ENCODE measurements at regions not wholly inside any gene's neighbourhood (a gene's known extent, or its start where the extent isn't known, plus 50 kb on each side); places are given as distances from the start of the nearest gene placed in this dataset.

DNA sequence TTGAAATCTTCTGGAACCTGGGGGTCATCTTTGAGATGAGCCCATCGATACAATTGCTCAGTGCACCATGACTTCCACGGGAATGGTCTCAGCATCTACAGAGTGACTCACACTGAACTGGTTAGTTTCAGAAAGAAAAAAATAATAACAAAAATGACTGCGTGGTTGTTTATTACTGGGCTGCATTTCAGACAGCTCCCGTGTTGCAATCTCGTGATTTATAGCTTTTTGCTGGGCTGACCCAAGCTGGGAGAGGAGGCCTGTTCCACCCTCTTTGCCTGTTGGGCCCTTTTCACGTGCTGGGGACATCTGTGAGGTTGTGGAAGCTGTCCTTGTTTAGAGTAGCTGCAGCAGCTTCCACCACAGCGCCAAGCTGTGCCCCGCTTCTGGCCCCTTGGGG, 225.5 kb downstream of the BMP7 start:
- DNase-seq: no peak

DNA sequence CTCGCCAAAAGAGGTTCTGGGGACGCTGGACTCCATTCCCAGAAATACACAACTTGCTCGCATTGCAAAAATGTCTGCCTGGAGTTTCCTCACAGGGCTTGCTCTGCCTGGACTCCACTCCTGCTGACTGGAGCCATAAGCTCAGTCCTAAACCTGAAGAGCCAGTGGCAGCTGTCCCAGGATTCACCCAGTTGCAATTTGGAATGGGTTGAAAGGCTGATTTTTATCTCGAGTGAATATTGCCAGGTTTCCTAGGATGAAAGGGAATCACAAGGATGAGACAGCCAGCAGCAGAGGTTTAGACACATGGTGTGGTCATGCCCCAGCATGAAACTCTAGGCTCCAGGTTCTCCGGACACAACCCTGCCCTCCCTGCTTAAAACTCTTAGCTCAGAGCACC, 223.3 kb downstream of the BMP7 start:
- no peak for DNase-seq

DNA sequence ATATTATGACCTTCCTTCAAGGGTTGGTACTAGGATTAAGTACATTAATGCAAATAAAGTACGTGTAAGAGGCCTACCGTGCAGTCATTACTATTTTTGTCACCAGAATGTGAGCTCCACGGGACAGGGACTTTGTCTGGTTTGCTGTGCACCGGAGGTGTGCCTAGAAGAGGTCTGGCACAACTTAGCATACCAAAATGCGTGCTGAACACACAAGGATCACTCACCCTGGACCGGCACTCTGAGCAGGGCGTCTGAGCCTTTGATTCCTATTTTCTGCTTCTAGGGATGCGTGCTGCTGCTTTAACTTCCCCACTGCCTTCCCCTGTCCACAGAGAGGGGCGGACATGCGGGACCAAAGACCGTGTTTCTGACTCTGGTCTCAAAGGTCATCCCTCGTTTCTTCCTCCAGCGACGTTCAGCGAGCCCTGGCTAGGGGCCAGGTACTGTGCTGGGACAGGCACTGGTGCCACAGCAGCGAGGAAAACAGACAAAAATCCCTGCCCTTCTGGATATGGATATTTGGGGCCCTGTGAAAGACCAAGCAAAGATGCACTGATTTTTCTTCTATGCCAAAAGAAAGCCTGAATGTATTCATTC, 222.7 kb downstream of the BMP7 start:
- no peak for DNase-seq

DNA sequence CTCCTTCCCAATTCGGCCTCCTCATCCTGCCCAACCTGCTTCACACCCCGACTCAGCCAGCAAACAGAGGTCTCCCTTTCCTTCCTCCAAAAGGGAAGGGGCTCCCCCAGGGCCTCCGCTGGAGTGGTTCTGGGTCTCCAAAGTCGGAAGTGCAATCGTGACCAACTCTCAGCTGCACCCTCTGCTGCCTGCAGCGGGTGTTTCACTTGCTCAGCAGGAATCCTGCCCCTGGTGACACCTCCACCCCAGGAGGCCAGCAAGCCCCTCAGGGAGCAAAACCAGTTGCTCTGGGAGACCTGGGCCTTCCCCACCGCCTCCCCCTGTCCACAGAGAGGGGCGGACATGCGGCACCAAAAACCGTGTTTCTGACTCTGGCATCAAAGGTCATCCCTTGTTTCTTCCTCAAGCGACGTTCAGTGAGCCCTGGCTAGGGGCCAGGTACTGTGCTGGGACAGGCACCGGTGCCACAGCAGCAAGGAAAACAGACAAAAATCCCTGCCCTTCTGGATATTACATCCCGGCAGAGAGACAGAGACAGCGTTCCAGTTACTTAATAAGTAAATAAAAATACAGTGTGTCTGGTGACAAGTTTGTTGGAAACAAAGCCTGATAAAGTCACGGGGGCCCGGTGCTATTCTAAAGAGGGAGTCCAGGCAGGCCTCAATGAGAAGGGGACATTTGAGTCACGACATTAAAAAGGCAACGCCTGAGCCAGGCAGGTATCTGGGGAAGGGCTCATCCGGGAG, 219.0 kb downstream of the BMP7 start:
- no peak for DNase-seq

DNA sequence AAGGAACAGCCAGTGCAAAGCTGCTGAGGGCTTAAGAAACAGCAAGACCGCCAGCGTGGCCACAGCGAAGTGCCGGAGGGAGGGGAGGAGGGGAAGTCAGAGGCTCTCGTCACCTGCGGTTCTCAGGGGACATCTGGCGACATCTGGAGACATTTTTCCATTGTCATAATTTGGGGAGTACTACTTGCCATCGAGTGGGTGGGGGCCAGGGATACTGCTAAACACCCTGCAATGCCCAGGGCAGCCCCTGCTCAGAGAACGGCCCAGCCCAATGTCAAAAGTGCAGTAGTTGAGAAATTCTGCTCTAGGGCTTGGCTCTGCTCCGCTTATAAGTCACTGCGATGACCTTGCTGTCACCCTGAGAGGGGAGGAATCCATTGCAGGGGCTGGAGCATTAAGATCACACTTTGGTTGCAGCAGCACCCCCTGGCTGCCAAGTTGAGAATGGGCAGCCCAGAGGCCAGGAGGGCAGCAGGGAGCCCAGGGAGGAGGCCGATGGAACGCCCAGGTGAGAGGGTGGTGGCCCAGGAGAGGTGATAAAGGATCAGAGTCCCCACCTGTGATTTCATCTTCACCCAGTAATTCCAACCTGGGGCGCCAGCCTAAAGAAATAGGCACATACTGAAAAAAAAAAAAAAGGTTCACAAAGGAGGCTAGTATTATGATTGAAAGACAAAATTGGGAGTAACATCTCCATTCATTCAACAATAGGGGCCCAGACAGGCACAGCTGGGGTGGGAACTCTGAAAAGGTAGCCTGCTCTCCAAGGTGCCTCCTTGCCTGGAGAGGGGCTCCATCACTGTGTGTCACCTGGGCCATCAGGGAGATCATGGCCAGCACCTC, 218.2 kb downstream of the BMP7 start:
- no peak for DNase-seq

DNA sequence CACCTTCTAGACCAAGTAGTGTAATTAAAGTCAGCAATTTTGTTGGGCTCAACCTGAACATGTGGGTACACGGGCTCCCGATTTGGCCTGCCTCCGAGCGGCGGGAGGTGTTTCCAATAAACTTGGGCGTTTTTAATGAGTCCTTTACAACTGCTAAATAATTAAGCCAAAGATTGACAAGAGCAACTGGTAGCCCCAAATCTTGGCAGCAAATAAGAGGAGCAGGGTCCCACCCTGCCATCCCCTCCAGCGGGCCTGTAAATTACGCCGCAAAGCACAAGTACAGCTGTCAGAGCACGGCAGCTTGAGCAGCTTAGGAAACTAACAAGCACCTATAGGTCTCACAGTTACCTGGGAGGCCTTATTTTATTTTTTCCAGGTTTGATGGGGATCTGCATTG, 217.1 kb downstream of the BMP7 start:
- no peak for DNase-seq

DNA sequence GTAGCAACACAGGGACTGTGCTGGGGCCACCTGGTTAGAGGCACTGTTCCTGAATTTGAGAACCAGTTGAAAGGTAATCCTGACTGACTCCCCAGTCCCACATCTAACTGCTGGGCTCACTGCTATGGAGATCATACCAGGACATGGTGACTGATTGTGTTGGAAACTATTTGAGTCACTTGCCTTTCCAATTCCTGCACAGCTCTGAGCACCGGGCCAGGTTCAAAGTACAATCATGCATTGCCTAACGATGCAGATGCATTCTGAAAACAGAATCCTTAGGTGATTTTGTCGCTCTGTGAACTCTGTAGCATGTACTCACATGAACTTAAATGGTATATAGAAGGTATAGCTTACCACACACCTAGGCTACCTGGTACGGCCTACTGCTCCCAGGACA, 215.3 kb downstream of the BMP7 start:
- DNase-seq: no peak

DNA sequence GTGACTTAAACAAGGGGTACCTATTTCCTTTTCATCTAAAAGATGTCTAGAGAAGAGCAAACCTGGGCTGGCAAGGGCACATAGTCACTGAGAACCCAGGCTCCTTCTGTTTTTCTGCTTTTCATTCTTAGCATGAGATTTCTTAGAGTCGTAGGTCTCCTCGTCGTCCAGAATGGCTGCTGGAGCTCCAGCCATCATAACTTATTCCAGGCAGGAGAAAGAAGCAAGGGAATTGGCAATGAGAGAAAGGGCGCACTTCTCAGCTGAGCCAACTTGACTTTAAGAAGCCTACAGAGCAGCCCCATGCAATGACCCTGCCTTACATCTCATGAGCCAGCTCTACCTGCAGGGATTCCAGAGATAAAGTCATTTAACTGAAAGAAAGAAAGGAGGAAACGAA, 213.4 kb downstream of the BMP7 start:
- no peak for DNase-seq

DNA sequence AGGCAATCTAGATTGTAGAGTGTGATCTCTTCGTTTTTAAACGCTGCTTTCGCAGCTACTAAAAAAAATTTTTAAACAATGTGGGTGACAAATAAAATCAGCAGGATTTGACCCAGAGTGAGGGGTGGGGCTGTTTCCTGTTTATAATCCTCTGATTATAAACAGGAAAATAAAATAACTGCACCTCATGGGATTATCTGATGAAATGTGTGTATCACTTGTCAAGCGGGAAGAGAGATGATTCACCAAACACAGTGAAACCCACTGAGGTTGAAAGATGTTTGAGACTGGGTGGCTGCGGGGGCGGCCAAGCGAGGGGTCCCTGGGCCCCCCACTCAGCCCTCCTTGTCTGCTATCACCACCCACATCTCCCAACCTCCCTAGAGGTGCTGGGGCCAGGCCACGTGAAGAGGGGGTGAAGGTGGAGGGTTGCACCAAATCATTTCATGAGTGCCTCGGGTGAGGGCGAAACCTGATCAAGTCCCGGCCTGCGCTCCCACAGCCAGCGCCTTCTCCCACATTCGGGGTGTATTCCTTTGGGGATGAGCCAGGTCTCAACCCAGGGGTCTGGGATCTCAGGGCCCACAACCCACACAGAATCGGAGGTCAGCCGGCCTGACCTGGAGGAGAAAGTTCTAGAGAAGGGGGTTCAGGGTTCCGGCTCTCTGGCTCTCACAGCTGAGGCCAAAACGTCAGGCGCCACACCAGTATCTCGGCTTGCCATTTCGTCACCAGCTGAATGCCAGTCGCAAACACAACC, 212.5 kb downstream of the BMP7 start:
- no peak for DNase-seq

DNA sequence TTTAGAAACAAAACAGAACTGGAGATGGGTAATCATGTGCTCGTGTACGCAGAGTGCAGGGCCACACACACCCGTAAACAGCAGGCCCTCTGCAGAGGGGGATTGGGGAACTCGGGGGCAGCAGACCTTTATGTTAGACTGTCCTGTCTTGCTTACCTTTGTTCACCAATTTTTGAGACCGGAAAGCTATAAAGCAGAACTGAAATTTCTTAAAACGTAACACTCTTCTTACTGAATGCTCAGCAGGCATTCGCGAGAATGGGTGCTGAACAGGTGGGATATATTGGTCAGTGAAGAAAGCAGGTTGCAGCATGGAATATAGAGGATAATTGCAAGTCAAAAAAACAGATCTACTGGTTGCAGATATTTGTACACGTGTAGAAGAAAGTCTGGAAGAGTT, 211.1 kb downstream of the BMP7 start:
- no peak for DNase-seq

DNA sequence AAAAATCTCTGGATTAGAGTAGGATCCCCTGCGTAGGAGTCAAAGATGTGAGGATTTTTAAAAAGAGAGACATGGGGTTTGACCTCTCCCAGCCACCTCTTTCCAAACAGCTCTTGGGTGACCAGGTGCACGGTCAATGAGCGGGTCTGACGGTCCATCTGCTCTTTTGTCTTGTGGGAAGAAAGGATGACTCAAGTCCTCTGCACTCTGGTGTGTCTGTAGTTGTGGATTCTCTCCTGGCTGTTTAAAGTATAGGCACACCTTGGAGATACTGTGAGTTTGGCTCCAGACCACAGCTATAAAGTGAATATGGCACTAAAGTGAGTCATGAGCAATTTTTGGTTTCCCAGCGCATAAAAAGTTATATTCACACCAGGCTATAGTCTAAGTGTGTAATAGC, 209.8 kb downstream of the BMP7 start:
- no peak for DNase-seq

DNA sequence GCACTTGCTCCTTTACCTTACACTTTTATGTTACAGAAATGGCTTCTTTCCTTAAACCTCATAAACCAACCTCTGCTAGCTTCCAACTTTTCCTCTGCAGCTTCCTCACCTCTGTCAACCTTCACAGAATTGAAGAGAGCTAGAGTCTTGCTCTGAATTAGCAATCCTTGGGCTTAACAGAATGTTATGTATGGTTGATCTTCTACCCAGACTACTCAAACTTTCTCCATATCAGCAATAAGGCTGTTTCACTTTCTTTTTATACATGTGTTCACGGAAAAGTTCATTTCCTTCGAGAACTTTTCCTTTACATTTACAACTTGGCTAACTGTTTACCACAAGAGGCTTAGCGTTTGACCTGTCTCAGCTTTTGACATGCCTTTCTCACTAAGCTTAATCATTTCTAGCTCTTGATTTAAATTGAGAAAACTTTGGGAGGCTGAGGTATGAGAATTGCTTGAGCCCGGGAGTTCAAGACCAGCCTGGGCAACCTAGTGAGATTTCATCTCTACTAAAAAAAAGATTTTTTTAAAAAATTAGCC, 207.3 kb downstream of the BMP7 start:
- no peak for DNase-seq

DNA sequence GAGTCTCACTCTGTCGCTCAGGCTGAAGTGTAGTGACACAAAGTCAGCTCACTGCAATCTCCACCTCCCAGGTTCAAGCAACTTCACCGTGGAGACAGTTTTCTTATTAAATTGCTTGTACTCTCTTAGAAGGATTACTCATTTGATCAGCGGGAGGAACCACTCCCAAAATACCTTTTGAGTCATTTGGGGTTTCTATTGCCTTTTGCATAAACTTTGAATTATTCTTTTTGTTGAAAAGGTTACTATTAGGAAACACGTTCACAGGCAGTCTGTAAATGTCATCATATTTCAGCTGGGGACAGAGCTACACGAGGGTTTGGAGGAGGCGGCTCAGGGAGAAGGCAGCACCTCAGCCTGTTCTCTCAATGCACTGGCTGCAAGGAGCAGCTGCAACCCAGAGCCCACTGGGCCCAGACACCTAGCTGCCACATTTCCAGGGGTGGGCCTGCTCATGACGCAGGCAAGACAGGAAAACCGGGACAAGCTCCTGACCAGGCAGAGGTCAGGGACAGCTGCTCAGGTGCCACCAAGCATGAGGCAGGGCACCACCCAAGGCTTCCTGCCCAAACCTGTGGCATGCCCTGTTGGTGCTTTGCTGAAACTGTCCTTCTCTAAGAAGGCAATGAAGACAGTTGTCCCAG, 205.9 kb downstream of the BMP7 start:
- DNase-seq: no peak

DNA sequence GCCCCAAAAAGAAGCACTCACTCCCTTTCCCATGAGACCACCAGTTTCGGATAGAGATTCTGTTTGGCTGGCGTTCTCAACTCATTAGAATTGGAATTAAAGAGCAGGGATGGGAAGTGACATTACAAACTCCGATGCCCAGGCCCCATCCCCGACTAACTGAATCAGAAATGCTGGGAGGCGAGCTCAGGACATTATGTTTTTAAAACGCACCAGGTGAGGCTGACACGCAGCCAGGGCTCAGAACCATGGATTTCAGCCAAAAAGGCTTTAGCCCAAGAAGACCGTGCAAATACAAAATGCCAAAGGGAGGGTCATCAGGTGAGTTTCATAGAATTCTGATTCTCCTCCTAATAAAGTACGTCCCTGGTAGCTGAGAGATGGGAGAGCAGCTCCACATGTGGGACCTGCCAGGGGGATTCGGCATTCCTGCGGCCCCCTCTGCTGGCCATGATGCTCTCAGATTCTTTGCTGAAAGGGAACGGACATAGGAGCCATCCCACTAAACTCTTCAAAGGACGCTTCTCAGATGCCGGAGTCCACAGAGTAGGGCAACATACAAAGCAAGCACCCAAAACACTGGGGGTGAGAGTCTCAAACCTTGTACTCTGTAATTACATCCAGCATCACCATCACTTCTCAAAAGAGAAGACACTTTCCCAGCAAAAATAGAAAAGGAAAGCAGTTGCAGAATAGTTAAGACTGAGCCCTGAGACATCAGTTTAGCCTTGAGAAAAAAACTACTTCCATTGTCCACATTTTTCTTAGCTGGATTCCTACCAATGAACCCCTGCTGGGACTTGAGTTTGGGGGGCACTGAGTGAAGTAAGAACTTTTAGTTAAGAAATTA, 205.2 kb downstream of the BMP7 start:
- DNase-seq: no peak

DNA sequence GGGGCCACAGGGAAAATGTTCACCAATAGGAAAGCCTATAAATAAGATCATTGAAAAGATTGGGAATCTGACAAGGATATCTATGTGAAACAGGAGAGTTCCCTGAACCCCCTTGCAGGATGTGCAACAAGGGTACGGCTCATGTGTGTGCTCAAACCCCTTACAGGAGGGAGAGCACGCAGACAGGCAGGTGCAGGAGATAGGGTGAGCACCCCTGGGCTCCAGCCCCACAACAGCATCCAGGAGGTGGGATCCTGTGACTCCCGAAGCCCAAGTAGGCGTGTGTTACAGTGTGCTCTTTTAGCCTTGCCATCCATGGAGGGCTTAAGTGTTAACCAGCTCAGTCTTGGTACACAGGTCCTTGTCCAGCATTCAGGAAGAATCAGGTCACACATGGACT, 204.2 kb downstream of the BMP7 start:
- no peak for DNase-seq

DNA sequence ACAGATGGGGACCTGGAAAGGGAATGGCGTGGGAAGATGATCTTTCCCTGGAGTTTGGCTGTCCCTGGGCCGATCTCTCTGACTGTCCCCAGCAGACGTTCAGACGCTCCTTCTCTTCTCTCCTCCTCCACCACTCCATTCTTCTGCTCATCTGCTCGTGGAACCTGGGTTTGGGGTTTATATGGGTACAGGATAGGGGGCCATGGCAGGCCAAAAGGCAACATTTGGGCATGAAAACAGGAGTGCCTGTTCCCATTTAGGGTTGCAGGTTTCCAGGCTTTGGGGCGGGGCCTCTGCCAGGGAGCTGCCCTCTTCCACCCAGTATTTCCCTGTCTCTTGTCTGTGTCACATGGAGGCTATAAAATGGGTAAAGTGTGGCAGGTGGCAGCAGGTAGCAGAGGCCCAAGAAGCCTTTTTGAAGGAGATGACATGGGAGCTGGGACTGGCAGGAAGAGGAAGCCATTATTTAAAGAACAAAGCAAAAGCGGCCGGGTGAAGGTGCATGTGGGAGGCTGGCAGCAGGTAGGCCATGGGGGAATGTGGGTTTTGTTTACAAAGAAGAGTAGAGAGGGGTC, 203.7 kb downstream of the BMP7 start:
- DNase-seq: no peak

DNA sequence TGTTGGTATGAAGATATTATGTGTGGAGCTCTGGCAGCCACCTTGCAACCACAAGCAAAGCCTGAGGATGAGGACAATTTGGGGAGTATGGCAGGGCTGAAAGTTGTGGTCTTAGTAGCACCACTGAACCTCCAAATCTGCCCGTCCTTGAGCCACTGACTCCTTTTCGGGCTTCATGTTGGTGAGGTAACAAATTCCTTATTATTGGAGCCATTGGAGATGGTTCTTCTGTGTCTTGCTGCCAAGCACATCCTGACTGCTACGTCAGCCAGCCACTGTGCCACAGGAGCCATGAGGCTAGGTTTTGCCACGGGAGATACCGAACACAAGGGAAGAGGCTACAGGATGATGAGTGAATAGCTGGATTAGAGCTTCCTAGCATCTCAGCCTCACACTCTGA, 201.6 kb downstream of the BMP7 start:
- DNase-seq: no peak

DNA sequence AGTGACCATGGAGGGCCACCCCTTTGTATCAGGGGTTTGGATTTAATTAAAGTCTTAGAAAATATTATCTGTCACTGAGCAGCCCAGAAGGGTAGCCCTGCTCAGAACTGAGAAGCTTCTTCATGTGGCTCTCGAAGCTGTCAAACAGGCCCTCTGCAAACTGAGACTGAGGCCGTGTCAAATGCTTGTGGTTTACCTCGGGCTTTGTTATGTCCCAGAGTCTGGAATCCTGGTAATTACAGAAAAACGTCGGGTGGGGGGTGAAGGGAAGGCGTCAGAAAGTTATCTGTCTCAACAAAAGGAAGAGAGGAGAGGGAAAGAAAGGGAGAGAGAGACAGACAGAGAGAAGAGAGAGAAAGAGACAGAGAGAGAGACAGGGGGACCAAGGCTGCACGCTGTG, 200.8 kb downstream of the BMP7 start:
- no peak for DNase-seq

DNA sequence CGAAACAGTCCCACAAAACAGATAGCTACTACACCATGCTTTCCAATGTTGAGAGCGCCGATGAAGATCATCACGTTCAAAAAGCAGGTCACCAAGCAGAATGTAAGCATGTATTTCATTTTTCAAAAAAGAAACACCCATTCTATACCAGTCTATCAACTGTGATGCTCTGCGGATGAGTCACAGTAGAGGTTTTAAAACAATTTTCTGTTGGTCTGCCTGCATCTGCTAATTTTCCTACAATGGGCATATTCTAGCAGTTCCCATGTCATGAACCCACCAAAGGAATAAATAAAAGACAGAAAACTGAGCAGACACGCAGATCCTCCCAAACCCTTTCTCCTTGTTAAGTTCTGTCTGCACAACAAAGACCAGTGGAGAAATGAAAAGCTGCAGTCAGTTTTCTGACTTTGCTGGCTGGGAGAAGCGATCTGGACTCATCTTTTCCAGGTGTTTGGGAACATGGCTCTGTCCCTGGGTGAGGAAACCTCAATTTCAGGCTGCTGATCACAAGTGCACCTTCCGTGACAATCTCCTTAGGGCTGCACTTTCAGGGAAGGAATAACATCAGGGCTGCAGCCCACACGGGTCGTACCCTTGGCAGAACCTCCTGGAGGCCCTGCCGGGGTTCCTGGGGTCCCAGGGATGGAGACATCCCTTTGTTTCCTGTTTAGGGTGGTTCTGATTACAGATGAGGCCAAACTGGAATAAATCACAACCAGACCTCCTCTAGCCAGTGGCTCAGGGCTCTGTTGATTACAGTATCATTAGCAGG, 200.1 kb downstream of the BMP7 start:
- DNase-seq: no peak

DNA sequence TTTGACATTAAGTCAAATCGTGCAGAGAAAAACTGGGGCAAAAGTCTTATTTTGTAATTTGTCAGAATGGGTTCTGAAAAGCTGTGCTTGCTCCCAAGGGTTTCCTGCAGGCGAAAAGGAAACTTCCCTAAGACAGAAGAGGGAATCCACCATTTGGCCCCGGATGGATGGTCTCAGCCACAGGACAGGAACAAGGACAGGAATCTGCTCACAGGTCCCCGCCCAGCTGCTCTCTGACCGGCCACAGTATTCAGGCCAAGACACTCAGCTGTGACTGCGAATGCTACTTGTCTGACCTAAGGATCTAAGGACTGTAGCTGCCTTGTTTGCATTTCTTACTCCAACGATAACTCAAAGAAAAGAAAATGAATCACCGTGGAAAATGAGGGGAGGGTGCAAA, 197.0 kb downstream of the BMP7 start:
- DNase-seq: no peak

Measured in CD4-positive, alpha-beta T cell treated with Interleukin-10 for 1 hour (primary cell).